Bronchial epithelial cell (primary cell): ENCODE measurements at regions not wholly inside any gene's neighbourhood (a gene's known extent, or its start where the extent isn't known, plus 50 kb on each side); places are given as distances from the start of the nearest gene placed in this dataset.
A peak's percentile ranks its signal among the peaks of the same experiment; 100 is the strongest.

Experiments used
- DNase-seq: peaks from one replicate; pipeline ENCODE4 v3.0.0-alpha.2; 2010; ENCODE audit warnings: low read depth
- FAIRE-seq: peaks from 2 replicates; lab custom pipeline; 2011; peaks lifted over from hg19 to GRCh38; lab: Jason Lieb, UNC
- H3K27me3 ChIP-seq: 2 replicates; pipeline ENCODE4 v1.5.1; 2011; ENCODE audit warnings: low read length; ENCODE audit not compliant: control insufficient read depth, insufficient read depth
- H3K36me3 ChIP-seq: 2 replicates; pipeline ENCODE4 v1.5.1; 2011; ENCODE audit warnings: low read length; ENCODE audit not compliant: control insufficient read depth, insufficient read depth
- H3K4me3 ChIP-seq: 2 replicates; pipeline ENCODE4 v1.5.1; 2011; ENCODE audit warnings: mild to moderate bottlenecking, low read depth, low read length, control low read depth
- TF ChIP-seq, protein P1 (sequence below): IDR thresholded peaks from 2 replicates; pipeline ENCODE4 v1.5.1; 2011; ENCODE audit warnings: mild to moderate bottlenecking, moderate library complexity, low read length, control low read depth, inconsistent platforms; ENCODE audit not compliant: insufficient read depth, severe bottlenecking

DNA sequence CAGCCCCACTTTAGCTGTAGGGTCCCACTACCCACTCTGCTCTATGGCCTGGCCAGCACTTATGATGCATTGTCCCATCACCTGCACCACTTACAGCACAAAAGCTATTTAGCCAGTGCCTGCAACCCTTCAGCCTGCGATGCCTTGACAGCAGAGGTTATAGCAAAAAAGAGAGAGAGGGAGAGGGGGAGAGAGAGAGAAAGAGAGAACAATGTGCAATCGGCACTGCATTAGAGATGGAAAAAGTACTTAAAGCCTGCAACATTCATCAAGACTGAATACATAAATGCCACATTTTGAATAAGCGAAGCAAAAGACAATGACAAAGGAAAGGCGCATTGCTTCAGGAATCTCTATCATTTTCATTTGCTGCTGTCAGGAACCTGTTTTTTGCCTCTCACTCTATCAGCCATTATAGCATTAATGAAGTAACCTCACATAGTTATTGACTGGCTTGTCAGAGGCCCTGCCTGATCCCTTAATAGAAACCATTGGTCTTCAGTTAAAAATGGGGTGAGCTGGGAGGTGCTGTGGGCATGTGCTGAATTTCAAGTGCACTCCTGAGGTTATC, 833.1 kb downstream of the BCL11A start:
- FAIRE-seq (no peak), DNase-seq (no peak)
- no peaks in the 10 kb centered on the region for H3K36me3 ChIP-seq
- H3K4me3 ChIP-seq = no peak overlapping the region
- H3K27me3 ChIP-seq = no peaks in the 10 kb centered on the region
- TF ChIP-seq, protein P1, sequence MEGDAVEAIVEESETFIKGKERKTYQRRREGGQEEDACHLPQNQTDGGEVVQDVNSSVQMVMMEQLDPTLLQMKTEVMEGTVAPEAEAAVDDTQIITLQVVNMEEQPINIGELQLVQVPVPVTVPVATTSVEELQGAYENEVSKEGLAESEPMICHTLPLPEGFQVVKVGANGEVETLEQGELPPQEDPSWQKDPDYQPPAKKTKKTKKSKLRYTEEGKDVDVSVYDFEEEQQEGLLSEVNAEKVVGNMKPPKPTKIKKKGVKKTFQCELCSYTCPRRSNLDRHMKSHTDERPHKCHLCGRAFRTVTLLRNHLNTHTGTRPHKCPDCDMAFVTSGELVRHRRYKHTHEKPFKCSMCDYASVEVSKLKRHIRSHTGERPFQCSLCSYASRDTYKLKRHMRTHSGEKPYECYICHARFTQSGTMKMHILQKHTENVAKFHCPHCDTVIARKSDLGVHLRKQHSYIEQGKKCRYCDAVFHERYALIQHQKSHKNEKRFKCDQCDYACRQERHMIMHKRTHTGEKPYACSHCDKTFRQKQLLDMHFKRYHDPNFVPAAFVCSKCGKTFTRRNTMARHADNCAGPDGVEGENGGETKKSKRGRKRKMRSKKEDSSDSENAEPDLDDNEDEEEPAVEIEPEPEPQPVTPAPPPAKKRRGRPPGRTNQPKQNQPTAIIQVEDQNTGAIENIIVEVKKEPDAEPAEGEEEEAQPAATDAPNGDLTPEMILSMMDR = no peak

DNA sequence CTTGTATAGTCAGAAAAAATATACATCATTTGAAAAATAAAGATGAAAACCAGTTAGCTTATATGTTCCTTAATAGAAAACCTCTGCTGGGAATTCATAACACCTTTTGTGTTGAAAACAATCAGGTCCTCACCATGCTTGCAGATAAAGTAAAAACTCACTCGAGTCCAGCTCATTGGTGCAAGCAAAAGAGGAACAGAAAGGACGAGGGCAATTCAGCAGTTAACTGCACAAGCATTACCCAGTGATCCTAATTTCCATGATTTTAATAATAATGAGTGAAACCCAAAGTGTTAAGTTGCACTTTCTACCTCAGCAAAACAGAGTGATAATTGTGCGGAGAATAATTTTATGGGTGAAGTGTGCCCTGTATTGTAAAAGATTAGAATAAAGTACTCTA, 839.9 kb downstream of the BCL11A start:
- no peaks in the 10 kb centered on the region for H3K36me3 ChIP-seq
- no peak overlapping the region for H3K4me3 ChIP-seq
- TF ChIP-seq, protein P1 = no peak
- H3K27me3 ChIP-seq = no peaks in the 10 kb centered on the region
- no peak for DNase-seq
- FAIRE-seq = no peak

GRCh38 chr2:59711121-59711520, 842.3 kb downstream of the BCL11A start:
- DNase-seq = no peak
- no peak for FAIRE-seq
- TF ChIP-seq, protein P1 = no peak
- Histone ChIP-seq H3K4me3 (no peak overlapping the region), H3K27me3 (no peaks in the 10 kb centered on the region), H3K36me3 (no peaks in the 10 kb centered on the region)

- Histone ChIP-seq H3K27me3 (no peaks in the 10 kb centered on the region), H3K36me3 (no peaks in the 10 kb centered on the region), H3K4me3 (no peak overlapping the region)
- TF ChIP-seq, protein P1 = no peak
- FAIRE-seq = no peak
- peak; percentile 85 for DNase-seq
These were observed 846.7 kb downstream of the BCL11A start for GRCh38 chr2:59706729-59707128.

GRCh38 chr2:59703796-59704195, 849.7 kb downstream of the BCL11A start:
- TF ChIP-seq, protein P1 = no peak
- FAIRE-seq (no peak), DNase-seq (no peak)
- H3K36me3 ChIP-seq = no peaks in the 10 kb centered on the region
- no peaks in the 10 kb centered on the region for H3K27me3 ChIP-seq
- no peak overlapping the region for H3K4me3 ChIP-seq

DNA sequence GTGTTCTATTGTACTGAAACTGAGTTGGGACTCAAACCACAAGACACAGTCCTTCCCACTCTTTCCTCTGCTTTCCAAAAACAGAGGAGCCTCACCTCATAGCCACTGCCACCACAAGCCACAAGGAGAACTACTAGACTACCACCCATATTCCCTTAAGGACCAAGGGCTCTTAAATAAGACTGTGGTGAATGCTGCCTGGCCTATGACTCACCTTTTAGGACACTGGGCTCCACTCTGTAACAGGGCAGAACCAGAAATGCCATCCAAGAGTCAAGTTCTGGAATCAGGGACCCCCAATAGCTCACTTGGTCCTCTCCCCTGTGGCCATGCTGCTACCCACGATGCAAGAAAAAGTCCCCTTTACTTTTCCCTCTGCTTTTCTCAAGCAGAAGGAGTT, 851.4 kb downstream of the BCL11A start:
- Histone ChIP-seq H3K27me3 (no peaks in the 10 kb centered on the region), H3K4me3 (no peak overlapping the region), H3K36me3 (no peaks in the 10 kb centered on the region)
- FAIRE-seq (no peak), DNase-seq (peak; percentile 54)
- TF ChIP-seq, protein P1 = no peak
